ENCODE measurements at regions not wholly inside any gene's neighbourhood (a gene's known extent, or its start where the extent isn't known, plus 50 kb on each side); places are given as distances from the start of the nearest gene placed in this dataset.

DNA sequence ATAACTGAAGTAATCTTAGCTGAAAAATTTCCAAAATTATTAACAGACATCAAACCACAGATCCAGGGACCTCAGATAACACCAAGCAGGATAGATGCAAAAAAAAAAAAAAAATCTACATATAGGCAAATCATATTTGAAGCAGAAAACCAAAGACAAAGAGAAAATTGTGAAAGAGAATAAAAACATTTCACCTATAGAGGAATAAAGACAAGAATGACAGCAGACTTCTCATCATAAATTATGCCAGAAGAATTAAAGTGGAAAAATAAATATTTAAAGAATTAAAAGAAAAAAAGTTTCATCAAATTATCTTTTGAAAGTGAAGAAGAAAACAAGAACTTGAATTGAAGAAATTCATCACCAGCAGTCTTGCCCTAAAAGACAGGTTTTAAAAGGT lies 467.5 kb downstream of the GPAM start:
- no peaks in the 10 kb centered on the region for H3K36me3 ChIP-seq (ENCODE audit: control insufficient read depth in 2 of 3, insufficient read depth in 3 of 3, low read length in 3 of 3)
- no peaks in the 10 kb centered on the region for H3K27me3 ChIP-seq (ENCODE audit: control insufficient read depth in 2 of 2, insufficient read depth in 2 of 2, low read length in 2 of 2)
- POLR2A ChIA-PET: no interaction called here
- intact Hi-C loops (cut with micrococcal nuclease): no loop called here
- Mint-ChIP-seq H3K4me3 (no peak overlapping the region), H3K4me1 (no peaks in the 10 kb centered on the region), H3K27me3 (peaks cover 0 to 9% (median 0%) of the 10 kb centered on the region in 5 donors), H3K36me3 (peaks cover 0 to 15% (median 3%) of the 10 kb centered on the region in 5 donors), H3K27ac (no peak overlapping the region), H3K9me3 (peaks cover 8 to 42% (median 19%) of the 10 kb centered on the region in 11 donors)
- no peak overlapping the region for H3K27ac ChIP-seq (ENCODE audit: low read depth, low read length)
- H3K9me3 ChIP-seq (ENCODE audit: control insufficient read depth in 2 of 3, low read length in 3 of 3): peaks cover 0 to 19% (median 0%) of the 10 kb centered on the region in 3 experiments
- ATAC-seq (no peak), DNase-seq (no peak)
- CTCF ChIA-PET: no interaction called here
- no peak overlapping the region for H3K4me3 ChIP-seq (ENCODE audit: low read length)
- no peaks in the 10 kb centered on the region for H3K4me1 ChIP-seq (ENCODE audit: control insufficient read depth in 2 of 2, insufficient read depth in 2 of 2, low read length in 2 of 2)

DNA sequence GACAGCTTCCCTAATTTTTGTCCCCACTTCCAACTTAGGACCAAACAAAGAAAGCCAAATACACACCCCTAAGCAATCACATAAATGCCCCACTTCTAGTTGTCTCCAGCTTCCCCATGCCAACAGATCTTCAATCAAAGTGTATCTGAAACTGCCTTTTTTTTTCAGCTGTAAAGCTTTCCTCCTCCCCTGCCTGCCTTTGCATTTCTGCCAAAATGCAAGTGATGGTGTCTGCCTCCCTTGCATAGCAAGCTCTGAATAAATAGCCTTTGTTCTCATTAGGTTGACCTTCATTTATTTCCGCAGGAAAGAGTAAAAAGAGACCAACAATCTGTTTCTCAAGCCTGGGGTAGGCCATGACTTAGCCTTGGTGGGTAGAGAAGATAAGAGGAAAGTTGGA lies 459.4 kb downstream of the GPAM start:
- intact Hi-C loops (cut with micrococcal nuclease): no loop called here
- ATAC-seq (no peak), DNase-seq (no peak)
- H3K4me3 Mint-ChIP-seq: no peak overlapping the region
- ChIA-PET CTCF (no interaction called here), POLR2A (no interaction called here)
- Histone ChIP-seq H3K27me3 (ENCODE audit: control insufficient read depth in 2 of 2, insufficient read depth in 2 of 2, low read length in 2 of 2) (no peaks in the 10 kb centered on the region), H3K36me3 (ENCODE audit: control insufficient read depth in 2 of 3, insufficient read depth in 3 of 3, low read length in 3 of 3) (no peaks in the 10 kb centered on the region), H3K9me3 (ENCODE audit: control insufficient read depth in 2 of 3, low read length in 3 of 3) (no peaks in the 10 kb centered on the region), H3K4me3 (ENCODE audit: low read length) (no peak overlapping the region), H3K27ac (ENCODE audit: low read depth, low read length) (no peak overlapping the region), H3K4me1 (ENCODE audit: control insufficient read depth in 2 of 2, insufficient read depth in 2 of 2, low read length in 2 of 2) (no peaks in the 10 kb centered on the region)
- H3K9me3 Mint-ChIP-seq: peaks cover 0 to 2% (median 0%) of the 10 kb centered on the region in 11 donors
- H3K36me3 Mint-ChIP-seq: no peaks in the 10 kb centered on the region
- no peaks in the 10 kb centered on the region for H3K4me1 Mint-ChIP-seq
- no peak overlapping the region for H3K27ac Mint-ChIP-seq
- peaks cover 0 to 5% (median 0%) of the 10 kb centered on the region in 5 donors for H3K27me3 Mint-ChIP-seq

DNA sequence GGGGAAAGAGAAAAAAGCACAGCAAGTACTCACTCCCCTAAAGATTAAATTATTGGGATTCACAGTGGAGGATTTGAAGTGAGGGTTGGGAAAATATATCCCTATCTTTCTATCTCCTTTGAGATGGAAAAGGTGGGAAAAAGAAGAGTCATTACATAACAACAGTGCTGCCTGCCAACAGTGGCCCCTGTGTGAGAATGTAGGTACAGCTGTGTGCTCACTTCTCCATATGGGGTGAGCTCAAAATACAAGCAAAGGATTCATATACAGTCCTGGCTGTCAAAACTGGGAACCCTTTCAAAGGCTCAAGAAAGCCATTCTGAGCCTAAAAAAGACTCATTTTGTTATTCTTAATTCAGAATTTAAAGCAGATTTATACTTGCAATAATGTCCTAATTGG lies 458.5 kb downstream of the GPAM start:
- H3K36me3 Mint-ChIP-seq: no peaks in the 10 kb centered on the region
- no peak overlapping the region for H3K4me3 Mint-ChIP-seq
- DNase-seq (no peak), ATAC-seq (no peak)
- Histone ChIP-seq H3K9me3 (ENCODE audit: control insufficient read depth in 2 of 3, low read length in 3 of 3) (no peaks in the 10 kb centered on the region), H3K27ac (ENCODE audit: low read depth, low read length) (no peak overlapping the region), H3K36me3 (ENCODE audit: control insufficient read depth in 2 of 3, insufficient read depth in 3 of 3, low read length in 3 of 3) (no peaks in the 10 kb centered on the region), H3K4me1 (ENCODE audit: control insufficient read depth in 2 of 2, insufficient read depth in 2 of 2, low read length in 2 of 2) (no peaks in the 10 kb centered on the region), H3K4me3 (ENCODE audit: low read length) (no peak overlapping the region), H3K27me3 (ENCODE audit: control insufficient read depth in 2 of 2, insufficient read depth in 2 of 2, low read length in 2 of 2) (no peaks in the 10 kb centered on the region)
- H3K27me3 Mint-ChIP-seq: peaks cover 0 to 5% (median 0%) of the 10 kb centered on the region in 5 donors
- intact Hi-C loops (cut with micrococcal nuclease): no loop called here
- CTCF ChIA-PET: no interaction called here
- no peaks in the 10 kb centered on the region for H3K9me3 Mint-ChIP-seq
- POLR2A ChIA-PET: no interaction called here
- no peaks in the 10 kb centered on the region for H3K4me1 Mint-ChIP-seq
- H3K27ac Mint-ChIP-seq: no peak overlapping the region

DNA sequence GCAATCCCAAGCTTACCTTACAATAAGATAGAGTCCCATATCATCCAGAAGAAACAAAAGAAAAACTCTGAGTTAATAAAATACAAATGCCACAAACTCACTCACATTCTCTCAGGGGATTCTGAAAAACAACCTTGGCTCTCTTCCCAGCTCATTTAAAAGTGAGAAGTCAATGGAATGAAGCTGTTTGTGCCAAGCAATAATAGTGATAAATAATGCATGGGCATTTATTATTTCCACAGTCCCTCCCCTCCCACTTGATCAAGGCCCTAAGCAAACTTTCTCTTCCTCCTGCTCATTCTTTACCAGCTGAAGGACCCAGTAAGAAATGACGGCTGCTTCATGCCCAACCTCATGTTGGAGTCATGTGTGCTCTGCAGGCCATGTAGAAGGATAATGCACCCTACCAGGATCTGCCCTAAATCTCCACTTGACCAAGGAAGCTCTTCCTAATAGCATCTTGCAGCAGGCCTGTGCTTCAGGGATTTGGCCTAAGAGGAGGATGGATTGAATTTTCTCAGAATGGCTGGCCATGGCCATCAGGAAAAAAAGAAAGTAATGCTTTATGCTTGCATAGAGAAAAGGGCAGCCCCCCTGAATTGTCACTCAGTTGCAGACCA lies 451.3 kb downstream of the GPAM start:
- Mint-ChIP-seq H3K9me3 (peaks cover 0 to 3% (median 0%) of the 10 kb centered on the region in 11 donors), H3K36me3 (no peaks in the 10 kb centered on the region), H3K4me1 (no peaks in the 10 kb centered on the region), H3K27ac (no peak overlapping the region), H3K4me3 (no peak overlapping the region), H3K27me3 (peaks cover 0 to 3% (median 0%) of the 10 kb centered on the region in 5 donors)
- Histone ChIP-seq H3K9me3 (ENCODE audit: control insufficient read depth in 2 of 3, low read length in 3 of 3) (no peaks in the 10 kb centered on the region), H3K36me3 (ENCODE audit: control insufficient read depth in 2 of 3, insufficient read depth in 3 of 3, low read length in 3 of 3) (no peaks in the 10 kb centered on the region), H3K27ac (ENCODE audit: low read depth, low read length) (no peak overlapping the region), H3K27me3 (ENCODE audit: control insufficient read depth in 2 of 2, insufficient read depth in 2 of 2, low read length in 2 of 2) (no peaks in the 10 kb centered on the region), H3K4me1 (ENCODE audit: control insufficient read depth in 2 of 2, insufficient read depth in 2 of 2, low read length in 2 of 2) (no peaks in the 10 kb centered on the region), H3K4me3 (ENCODE audit: low read length) (no peak overlapping the region)
- ChIA-PET POLR2A (no interaction called here), CTCF (no interaction called here)
- ATAC-seq: no peak
- intact Hi-C loops (cut with micrococcal nuclease): no loop called here
- DNase-seq: no peak

DNA sequence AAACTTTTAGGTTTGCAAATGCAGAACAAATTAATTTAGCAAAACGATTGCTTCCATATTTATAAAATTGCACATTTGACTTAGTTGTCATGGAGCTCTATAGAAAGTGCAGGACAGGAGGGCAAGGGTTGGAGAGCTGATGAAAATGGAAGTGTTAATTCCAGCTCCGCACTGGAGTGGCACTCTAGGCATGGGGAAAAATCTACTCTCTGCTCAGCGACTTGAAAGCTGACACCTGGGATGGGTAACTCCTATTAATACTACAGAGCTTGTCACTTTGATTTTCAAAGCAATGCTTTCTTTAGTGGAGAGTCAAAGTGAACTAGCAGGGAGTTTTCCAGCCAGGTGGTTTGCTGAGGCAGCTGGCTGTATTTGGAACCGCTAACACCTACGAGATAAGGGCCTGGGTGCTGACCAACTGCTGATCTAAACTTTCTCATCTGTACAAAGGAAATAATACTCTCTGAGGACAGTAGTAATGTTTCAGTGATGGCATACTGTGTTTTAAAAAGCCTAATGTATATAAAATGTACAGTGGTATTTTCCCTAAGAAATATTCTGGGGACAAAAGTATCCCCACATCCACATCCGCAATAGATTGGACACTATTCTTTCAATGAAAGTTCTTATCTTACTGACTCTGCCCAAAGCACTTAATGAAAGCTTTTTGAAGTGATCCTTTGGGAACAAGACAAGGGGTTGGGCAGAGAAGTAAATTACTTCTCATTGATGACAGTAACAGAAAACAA lies 444.3 kb downstream of the GPAM start:
- no peak overlapping the region for H3K27ac ChIP-seq (ENCODE audit: low read depth, low read length)
- H3K4me3 ChIP-seq (ENCODE audit: low read length): no peak overlapping the region
- DNase-seq (no peak), ATAC-seq (no peak)
- H3K27me3 Mint-ChIP-seq: no peaks in the 10 kb centered on the region
- no peaks in the 10 kb centered on the region for H3K36me3 Mint-ChIP-seq
- H3K27me3 ChIP-seq (ENCODE audit: control insufficient read depth in 2 of 2, insufficient read depth in 2 of 2, low read length in 2 of 2): no peaks in the 10 kb centered on the region
- no peaks in the 10 kb centered on the region for H3K4me1 Mint-ChIP-seq
- intact Hi-C loops (cut with micrococcal nuclease): no loop called here
- H3K27ac Mint-ChIP-seq: no peak overlapping the region
- H3K9me3 Mint-ChIP-seq: peaks cover 0 to 9% (median 1%) of the 10 kb centered on the region in 11 donors
- no peaks in the 10 kb centered on the region for H3K4me1 ChIP-seq (ENCODE audit: control insufficient read depth in 2 of 2, insufficient read depth in 2 of 2, low read length in 2 of 2)
- no peaks in the 10 kb centered on the region for H3K9me3 ChIP-seq (ENCODE audit: control insufficient read depth in 2 of 3, low read length in 3 of 3)
- H3K36me3 ChIP-seq (ENCODE audit: control insufficient read depth in 2 of 3, insufficient read depth in 3 of 3, low read length in 3 of 3): no peaks in the 10 kb centered on the region
- POLR2A ChIA-PET: no interaction called here
- no peak overlapping the region for H3K4me3 Mint-ChIP-seq
- CTCF ChIA-PET: no interaction called here

DNA sequence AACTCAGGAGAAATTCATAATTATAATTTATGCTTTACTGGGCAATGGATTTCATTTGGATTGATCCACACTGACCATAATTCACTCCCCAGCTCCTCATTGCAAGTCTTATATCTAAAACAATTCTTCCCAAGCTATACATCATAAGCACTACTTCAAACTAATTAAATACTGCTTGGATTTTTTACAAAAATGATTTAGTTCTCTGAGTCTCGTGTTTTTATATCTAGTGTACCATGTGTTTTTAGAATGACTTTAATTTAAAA lies 443.8 kb downstream of the GPAM start:
- ATAC-seq: no peak
- intact Hi-C loops (cut with micrococcal nuclease): no loop called here
- Histone ChIP-seq H3K36me3 (ENCODE audit: control insufficient read depth in 2 of 3, insufficient read depth in 3 of 3, low read length in 3 of 3) (no peaks in the 10 kb centered on the region), H3K27me3 (ENCODE audit: control insufficient read depth in 2 of 2, insufficient read depth in 2 of 2, low read length in 2 of 2) (no peaks in the 10 kb centered on the region), H3K9me3 (ENCODE audit: control insufficient read depth in 2 of 3, low read length in 3 of 3) (no peaks in the 10 kb centered on the region), H3K4me1 (ENCODE audit: control insufficient read depth in 2 of 2, insufficient read depth in 2 of 2, low read length in 2 of 2) (no peaks in the 10 kb centered on the region), H3K27ac (ENCODE audit: low read depth, low read length) (no peak overlapping the region), H3K4me3 (ENCODE audit: low read length) (no peak overlapping the region)
- Mint-ChIP-seq H3K36me3 (no peaks in the 10 kb centered on the region), H3K27ac (no peak overlapping the region), H3K4me3 (no peak overlapping the region), H3K9me3 (peaks cover 0 to 9% (median 1%) of the 10 kb centered on the region in 11 donors), H3K27me3 (no peaks in the 10 kb centered on the region), H3K4me1 (no peaks in the 10 kb centered on the region)
- ChIA-PET CTCF (no interaction called here), POLR2A (no interaction called here)
- no peak for DNase-seq

DNA sequence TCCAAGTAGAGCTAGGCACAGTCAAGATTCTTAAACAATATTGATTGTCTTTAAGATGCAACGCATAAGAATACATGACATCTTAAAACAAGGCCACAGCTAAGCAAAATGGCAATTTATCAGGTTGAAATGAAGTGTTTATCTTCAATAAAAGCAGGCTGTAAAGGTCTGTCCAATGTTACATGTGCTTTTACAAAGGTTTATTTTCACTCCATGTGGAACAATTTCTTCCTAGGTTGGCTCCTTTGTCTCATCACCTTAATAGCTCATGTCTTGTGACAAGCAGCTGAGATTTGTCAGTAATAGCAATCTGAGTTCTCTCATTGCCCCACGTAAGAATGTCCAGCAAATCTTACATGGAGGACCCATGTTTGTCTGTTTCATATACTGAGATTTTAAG lies 437.6 kb downstream of the GPAM start:
- no peaks in the 10 kb centered on the region for H3K4me1 Mint-ChIP-seq

More for the DNA sequence above, 437.6 kb downstream of the GPAM start:
- ChIA-PET CTCF (no interaction called here), POLR2A (no interaction called here)
- H3K4me1 ChIP-seq (ENCODE audit: control insufficient read depth in 2 of 2, insufficient read depth in 2 of 2, low read length in 2 of 2): no peaks in the 10 kb centered on the region
- no peak overlapping the region for H3K4me3 ChIP-seq (ENCODE audit: low read length)
- DNase-seq: no peak
- no peaks in the 10 kb centered on the region for H3K9me3 ChIP-seq (ENCODE audit: control insufficient read depth in 2 of 3, low read length in 3 of 3)
- peaks cover 0 to 6% (median under 1%) of the 10 kb centered on the region in 11 donors for H3K9me3 Mint-ChIP-seq
- no peak for ATAC-seq
- no peak overlapping the region for H3K27ac ChIP-seq (ENCODE audit: low read depth, low read length)
- no peaks in the 10 kb centered on the region for H3K36me3 ChIP-seq (ENCODE audit: control insufficient read depth in 2 of 3, insufficient read depth in 3 of 3, low read length in 3 of 3)
- no peaks in the 10 kb centered on the region for H3K36me3 Mint-ChIP-seq
- intact Hi-C loops (cut with micrococcal nuclease): no loop called here
- H3K27ac Mint-ChIP-seq: no peak overlapping the region
- no peaks in the 10 kb centered on the region for H3K27me3 Mint-ChIP-seq
- no peak overlapping the region for H3K4me3 Mint-ChIP-seq
- H3K27me3 ChIP-seq (ENCODE audit: control insufficient read depth in 2 of 2, insufficient read depth in 2 of 2, low read length in 2 of 2): no peaks in the 10 kb centered on the region

Data from naive thymus-derived CD4-positive, alpha-beta T cell (primary cell).